Left colon (tissue), 2 donors: ENCODE measurements at regions not wholly inside any gene's neighbourhood (a gene's known extent, or its start where the extent isn't known, plus 50 kb on each side); places are given as distances from the start of the nearest gene placed in this dataset.

Experiments
- ATAC-seq: fragments of 200-7000 bp; cut with Tn5 transposase; one replicate; pipeline ENCODE4 v1.9.1; 2020; ENCODE audit warnings: mild to moderate bottlenecking, moderate library complexity
- DNase-seq, 2 donors: peaks; one replicate each; pipeline ENCODE4 v3.0.0-alpha.2; 2020
- intact Hi-C, 2 donors: fragments of 100-400 bp; cut with DNase I in 1 of 2; cut with micrococcal nuclease in 1 of 2; formaldehyde crosslinking; loops; one replicate each; pipeline versions ENCODE4 v1.11.2 to v1.14.0; 2022; cut with DNase I, micrococcal nuclease
- donor health status: DM: no; HTN: no; CAD: no.
- donor health status: DM: yes; HTN: yes; CAD: no.

DNA sequence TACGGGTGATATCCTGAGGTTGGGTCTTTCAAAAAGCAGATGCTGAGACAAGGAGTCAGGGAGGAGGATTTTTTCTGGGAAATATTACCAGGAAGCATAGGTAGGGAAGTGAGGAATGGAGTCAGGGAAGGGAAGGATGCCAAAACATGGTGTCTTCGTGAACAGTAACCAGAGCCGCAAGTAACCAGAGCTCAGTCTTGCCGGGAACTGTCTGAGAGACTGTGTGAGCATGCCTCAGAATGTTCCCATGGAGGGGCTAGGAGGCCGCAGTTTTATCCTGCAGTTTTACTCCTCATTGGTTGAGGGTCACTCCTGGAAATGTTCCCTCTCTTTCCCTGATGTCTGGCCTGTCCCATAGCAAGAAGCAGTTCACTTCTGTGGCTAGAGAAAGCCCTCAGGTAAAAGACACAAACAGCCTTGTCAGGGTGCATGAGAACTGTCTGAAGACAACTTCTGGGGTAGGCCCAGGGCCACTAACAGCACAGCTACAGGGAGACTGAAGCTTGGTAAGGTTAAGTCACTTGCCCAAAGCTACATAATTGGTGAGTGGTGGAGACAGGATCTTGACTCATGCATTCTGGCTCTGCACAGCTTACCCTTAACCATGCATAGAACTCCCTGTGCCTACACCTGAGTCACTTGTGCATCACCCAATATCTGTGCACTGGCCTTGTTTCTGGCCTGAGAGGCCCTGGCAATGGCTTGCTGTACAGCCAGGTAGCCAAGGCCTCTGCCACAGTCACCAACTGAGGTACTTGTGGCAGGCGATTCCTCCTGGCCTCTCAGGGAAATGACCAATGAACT lies 76.3 kb upstream of the FRMD4B start:
- no peak for ATAC-seq
- DNase-seq = no peak
- intact Hi-C loops = no loop called here

GRCh38 chr3:69460034-69460433 lies 74.1 kb upstream of the FRMD4B start:
- intact Hi-C loops = no loop called here
- no peak for ATAC-seq
- DNase-seq = no peak

GRCh38 chr3:69458803-69459365 lies 73.0 kb upstream of the FRMD4B start:
- DNase-seq = no peak
- intact Hi-C loops = no loop called here
- ATAC-seq = no peak

GRCh38 chr3:69456631-69457030 lies 70.7 kb upstream of the FRMD4B start:
- DNase-seq (no peak), ATAC-seq (no peak)
- intact Hi-C loops = no loop called here

DNA sequence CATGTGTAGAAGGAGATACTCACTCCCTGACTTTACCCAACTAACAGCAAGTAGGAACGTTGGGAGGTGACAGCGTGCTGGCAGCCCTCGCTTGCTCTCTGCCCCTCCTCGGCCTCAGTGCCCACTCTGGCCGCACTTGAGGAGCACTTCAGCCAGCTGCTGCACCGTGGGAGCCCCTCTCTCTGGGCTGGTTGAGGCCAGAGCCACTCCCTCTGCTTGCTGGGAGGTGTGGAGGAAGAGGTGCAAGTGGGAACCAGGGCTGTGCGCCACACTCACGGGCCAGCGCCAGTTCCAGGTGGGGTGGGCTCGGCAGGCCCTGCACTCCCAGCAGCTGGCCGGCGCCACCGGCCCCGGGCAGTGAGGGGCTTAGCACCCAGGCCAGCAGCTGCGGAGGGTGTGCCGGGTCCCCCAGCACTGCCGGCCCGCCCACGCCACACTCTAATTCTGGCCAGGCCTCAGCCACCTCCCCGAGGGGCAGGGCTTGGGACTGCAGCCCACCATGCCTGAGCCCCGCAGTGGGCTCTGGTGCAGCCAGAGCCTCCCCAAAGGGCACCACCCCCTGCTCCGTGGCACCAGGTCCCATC lies 68.4 kb upstream of the FRMD4B start:
- intact Hi-C loops = no loop called here
- no peak for DNase-seq
- ATAC-seq = no peak

GRCh38 chr3:69452295-69452694 lies 66.4 kb upstream of the FRMD4B start:
- intact Hi-C loops = no loop called here
- DNase-seq (no peak), ATAC-seq (no peak)

GRCh38 chr3:69451594-69451993 lies 65.7 kb upstream of the FRMD4B start:
- ATAC-seq = no peak
- DNase-seq = no peak
- intact Hi-C loops = no loop called here

- intact Hi-C loops = no loop called here
- no peak for DNase-seq
- ATAC-seq = no peak
These were observed 63.0 kb upstream of the FRMD4B start for GRCh38 chr3:69448877-69449276.

DNA sequence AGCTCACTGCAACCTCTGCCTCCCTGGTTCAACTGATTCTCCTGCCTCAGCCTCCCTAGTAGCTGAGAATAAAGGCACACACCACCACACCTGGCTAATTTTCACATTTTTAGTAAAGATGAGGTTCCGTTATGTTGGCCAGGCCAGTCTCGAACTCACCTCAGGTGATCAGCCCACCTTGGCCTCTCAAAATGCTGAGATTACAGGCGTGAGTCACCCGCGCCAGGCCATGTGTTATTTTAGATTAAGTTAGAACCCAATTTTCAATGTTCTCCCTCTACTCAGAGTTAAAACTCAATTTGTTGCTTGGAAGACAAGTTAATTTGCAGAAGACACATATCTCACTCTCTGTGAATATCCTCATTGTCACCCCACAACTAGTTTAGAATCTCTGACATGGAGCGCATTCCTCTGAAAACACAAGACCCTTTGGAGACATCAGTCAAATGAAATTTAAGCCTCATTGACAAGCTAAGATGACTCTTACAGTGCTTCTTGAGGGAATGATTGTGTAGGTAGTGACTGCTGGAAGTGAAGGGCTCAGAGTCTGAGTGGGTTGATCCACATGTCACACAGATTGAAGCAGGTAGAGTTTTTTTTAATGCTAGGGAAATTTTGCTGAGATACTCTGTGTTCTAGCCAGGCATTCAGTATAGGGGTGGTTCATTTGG lies 60.6 kb upstream of the FRMD4B start:
- ATAC-seq = no peak
- intact Hi-C loops = no loop called here

DNA sequence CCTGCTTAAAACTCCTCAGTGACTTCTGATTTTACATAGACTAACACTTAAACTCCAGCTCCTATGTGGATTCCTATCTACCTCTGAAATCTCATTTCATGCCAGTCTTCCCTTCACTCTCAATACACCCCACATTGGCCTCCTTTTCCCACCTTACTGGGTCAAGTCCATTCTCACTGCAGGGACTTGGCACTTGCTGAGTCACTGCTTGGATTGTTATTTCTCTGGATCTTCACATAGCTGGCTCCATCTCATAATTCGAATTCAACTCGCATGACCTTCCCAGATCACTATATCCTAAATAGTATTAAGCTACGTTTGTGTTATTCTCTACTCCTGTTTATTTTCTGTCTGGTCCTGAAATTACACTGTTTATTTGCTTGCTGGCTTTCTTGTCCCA lies 59.6 kb upstream of the FRMD4B start:
- DNase-seq (no peak), ATAC-seq (no peak)
- intact Hi-C loops = no loop called here

More for the DNA sequence above, 60.6 kb upstream of the FRMD4B start:
- DNase-seq = no peak

- intact Hi-C loops = no loop called here
- DNase-seq (no peak), ATAC-seq (no peak)
These were observed 59.1 kb upstream of the FRMD4B start for GRCh38 chr3:69445024-69445423.

GRCh38 chr3:69443457-69443920 lies 57.6 kb upstream of the FRMD4B start:
- intact Hi-C loops = no loop called here
- ATAC-seq = no peak
- no peak for DNase-seq

DNA sequence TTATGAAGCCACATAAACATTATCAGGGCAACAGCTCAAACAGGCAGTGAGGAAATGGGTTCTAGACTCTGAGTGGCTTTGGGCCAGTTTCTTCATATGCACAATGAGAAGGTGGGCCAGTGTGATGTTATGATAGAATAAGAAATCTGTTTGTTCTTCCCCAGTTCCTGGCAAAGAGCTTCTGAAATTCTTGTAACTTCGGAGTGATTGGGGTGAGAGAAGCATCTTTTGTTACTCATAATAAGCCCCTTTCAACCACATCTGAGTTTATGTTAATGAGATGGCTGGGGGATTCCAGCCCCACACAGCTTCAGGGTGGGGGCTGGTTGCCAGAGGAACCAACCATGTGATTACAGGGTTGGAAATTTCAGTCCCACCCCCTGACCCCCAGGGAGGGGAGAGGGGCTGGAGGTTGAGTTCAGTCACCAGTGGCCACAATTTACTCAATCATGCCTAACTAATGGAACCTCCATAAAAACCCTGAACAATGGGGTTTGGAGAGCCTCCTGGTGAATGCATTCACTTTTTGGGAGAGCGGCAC lies 57.0 kb upstream of the FRMD4B start:
- ATAC-seq (no peak), DNase-seq (no peak)
- intact Hi-C loops = no loop called here

GRCh38 chr3:69441732-69442131 lies 55.8 kb upstream of the FRMD4B start:
- ATAC-seq = no peak
- no peak for DNase-seq
- intact Hi-C loops = no loop called here

DNA sequence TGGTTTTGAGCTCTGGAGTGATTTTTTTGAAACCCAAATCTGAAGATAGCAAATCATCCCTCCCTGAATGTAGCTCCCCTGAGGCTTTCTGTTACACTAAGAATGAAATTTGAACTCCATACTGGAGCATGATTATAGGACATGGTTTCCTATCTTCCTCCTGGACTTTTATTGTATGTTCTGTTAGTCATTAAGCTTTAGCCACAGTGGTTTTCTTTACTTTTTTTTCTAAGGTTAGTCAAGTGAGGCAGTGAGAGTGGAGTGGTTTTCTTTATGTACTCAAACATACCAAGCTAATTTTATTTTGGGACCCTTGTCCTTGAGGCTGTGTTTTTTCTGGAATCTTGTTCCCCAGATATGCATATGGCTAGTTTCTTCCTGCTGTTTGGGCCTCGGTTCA lies 55.2 kb upstream of the FRMD4B start:
- intact Hi-C loops = no loop called here
- DNase-seq (no peak), ATAC-seq (peak; percentile 63)

- no peak for ATAC-seq
- DNase-seq = no peak
- intact Hi-C loops = loop anchor here in 1 of 2 donors (10.0 kb wide), 1 partner anchor 235 kb away; no protein-coding TSS in a partner anchor
These were observed 53.9 kb upstream of the FRMD4B start for GRCh38 chr3:69439643-69440270.

- intact Hi-C loops = loop anchor here in 1 of 2 donors (10.0 kb wide), 1 partner anchor 236 kb away; no protein-coding TSS in a partner anchor
- no peak for ATAC-seq
- DNase-seq = no peak
These were observed 52.6 kb upstream of the FRMD4B start for GRCh38 chr3:69438476-69438875.

DNA sequence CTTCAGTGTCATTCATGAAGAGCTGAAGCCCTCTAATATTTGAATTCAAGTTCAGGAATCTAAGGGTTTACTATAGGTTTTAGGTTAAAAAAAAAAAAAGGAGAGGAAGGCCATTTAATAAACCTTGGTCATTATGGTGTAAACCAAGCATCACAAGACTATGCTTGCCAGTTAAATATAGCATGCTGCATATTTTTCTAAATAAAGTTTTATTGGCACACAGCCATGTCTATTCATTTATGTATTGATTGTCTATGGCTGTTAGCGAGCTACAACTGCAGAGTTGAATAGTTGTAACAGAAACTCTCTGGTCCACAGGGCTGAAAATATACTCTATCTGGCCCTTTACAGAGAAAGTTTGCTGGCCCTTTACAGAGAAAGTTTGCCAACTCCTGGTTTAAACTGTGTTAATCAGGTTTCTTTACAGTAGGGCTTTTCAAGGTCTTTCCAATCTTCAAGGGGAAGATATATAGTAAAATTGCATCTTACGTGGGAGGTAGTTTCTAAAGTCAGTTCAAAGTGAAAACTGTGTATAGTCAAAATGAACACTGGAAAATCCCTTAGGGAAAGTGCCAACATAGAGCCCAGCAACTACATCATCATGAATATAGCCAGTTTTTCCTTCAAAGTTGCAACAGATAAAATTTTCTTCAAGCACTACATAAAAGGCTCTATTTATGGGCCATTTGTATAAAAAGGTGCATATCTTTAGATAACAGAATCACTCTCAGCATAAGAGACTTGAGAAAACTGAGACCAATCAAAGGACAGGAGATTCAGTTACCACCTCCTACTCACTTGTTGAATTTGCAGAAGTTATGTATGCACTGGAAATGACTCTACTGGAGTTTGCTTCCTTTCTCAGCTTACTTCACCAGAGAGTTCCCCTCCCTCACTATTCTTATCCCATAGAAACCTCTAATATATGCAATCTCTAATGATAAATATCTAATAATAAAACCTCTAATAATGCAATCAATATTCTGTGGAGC lies 49.7 kb upstream of the FRMD4B start:
- DNase-seq = no peak
- intact Hi-C loops = loop anchor here in 1 of 2 donors (10.0 kb wide), 1 partner anchor 239 kb away; no protein-coding TSS in a partner anchor
- ATAC-seq = no peak
